Ascending aorta (tissue), 2 donors: ENCODE measurements at regions not wholly inside any gene's neighbourhood (a gene's known extent, or its start where the extent isn't known, plus 50 kb on each side); places are given as distances from the start of the nearest gene placed in this dataset.

Experiments
- DNase-seq, 2 donors: peaks; one replicate each; pipeline ENCODE4 v3.0.0-alpha.2; 2019; ENCODE audit warnings: low spot score in 2 of 2
- H3K27ac ChIP-seq, 2 donors: fragments of 200-600 bp; sonication (generic); one replicate each; pipeline ENCODE4 v1.5.1; 2016 to 2017; ENCODE audit warnings: mild to moderate bottlenecking in 1 of 2
- H3K27me3 ChIP-seq: fragments of 200-600 bp; sonication (generic); one replicate; pipeline ENCODE4 v1.5.1; 2017
- H3K36me3 ChIP-seq, 2 donors: fragments of 200-600 bp; sonication (generic); one replicate each; pipeline ENCODE4 v1.5.1; 2016
- H3K4me1 ChIP-seq, 2 donors: fragments of 200-600 bp; sonication (generic); one replicate each; pipeline ENCODE4 v1.5.1; 2016 to 2017; ENCODE audit warnings: mild to moderate bottlenecking in 1 of 2
- H3K4me3 ChIP-seq, 2 donors: fragments of 200-600 bp; sonication (generic); one replicate each; pipeline ENCODE4 v1.5.1; 2016 to 2017; ENCODE audit warnings: mild to moderate bottlenecking in 1 of 2
- H3K9me3 ChIP-seq, 2 donors: fragments of 200-600 bp; sonication (generic); one replicate each; pipeline ENCODE4 v1.5.1; 2016
- intact Hi-C: fragments of 100-400 bp; cut with DNase I; formaldehyde crosslinking; loops from one replicate; pipeline ENCODE4 v1.15.1; 2023
- TF ChIP-seq, protein P1 (sequence below), 3 experiments: fragments of 200-600 bp in 2 of 3; fragments of 450-650 bp in 1 of 3; sonication (generic) in 2 of 3; IDR thresholded peaks; one replicate each; pipeline ENCODE4 v1.5.1; 2016 to 2019; ENCODE audit warnings: antibody characterized with exemption in 3 of 3, mild to moderate bottlenecking in 1 of 3, moderate library complexity in 1 of 3

DNA sequence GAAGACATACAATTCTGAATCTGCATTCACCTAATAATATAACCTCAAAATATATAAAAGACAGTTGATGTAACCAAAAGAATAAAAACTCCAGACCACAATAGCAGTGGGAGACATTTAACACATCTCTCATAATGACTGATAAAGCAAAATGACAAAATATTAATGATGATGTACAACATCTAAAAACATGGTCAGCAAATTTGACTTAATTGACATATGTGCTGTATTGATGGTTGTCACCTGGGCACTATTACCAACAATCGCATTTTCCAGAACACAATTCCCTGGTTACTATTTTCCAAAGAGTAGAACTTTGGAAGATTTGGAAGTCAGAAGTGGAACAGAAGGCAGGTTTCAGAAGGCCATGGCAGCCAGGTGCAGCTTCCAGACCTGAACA is 899.5 kb upstream of the CELF2 start:
- no peaks in the 10 kb centered on the region for H3K4me1 ChIP-seq
- TF ChIP-seq, protein P1, sequence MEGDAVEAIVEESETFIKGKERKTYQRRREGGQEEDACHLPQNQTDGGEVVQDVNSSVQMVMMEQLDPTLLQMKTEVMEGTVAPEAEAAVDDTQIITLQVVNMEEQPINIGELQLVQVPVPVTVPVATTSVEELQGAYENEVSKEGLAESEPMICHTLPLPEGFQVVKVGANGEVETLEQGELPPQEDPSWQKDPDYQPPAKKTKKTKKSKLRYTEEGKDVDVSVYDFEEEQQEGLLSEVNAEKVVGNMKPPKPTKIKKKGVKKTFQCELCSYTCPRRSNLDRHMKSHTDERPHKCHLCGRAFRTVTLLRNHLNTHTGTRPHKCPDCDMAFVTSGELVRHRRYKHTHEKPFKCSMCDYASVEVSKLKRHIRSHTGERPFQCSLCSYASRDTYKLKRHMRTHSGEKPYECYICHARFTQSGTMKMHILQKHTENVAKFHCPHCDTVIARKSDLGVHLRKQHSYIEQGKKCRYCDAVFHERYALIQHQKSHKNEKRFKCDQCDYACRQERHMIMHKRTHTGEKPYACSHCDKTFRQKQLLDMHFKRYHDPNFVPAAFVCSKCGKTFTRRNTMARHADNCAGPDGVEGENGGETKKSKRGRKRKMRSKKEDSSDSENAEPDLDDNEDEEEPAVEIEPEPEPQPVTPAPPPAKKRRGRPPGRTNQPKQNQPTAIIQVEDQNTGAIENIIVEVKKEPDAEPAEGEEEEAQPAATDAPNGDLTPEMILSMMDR (IDR thresholded peaks at IDR 0.05) = no peak
- H3K27me3 ChIP-seq = no peaks in the 10 kb centered on the region
- no peak overlapping the region for H3K27ac ChIP-seq
- intact Hi-C loops = no loop called here
- no peak overlapping the region for H3K4me3 ChIP-seq
- no peaks in the 10 kb centered on the region for H3K36me3 ChIP-seq
- DNase-seq = no peak
- no peaks in the 10 kb centered on the region for H3K9me3 ChIP-seq

DNA sequence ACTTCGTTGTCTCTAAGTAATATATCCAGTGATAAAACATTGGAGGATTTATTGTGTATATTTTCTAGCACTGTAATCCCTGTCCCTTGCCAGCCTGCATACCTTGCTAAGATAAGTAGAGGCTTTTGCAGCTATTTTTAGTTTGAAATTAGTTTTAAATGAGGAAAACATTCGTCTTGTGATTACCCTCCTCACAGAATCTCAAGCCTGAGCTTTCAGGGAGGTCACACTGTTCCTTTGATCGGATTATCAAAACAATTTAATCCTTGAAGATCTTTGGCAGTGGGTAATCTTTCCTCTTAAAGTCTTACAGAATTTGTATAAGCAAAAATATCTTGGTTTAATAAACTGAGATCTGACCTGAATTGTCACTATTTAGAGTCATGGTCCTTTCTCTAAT is 897.0 kb upstream of the CELF2 start:
- Histone ChIP-seq H3K36me3 (no peaks in the 10 kb centered on the region), H3K4me3 (no peak overlapping the region), H3K4me1 (no peaks in the 10 kb centered on the region), H3K27me3 (no peaks in the 10 kb centered on the region), H3K9me3 (no peaks in the 10 kb centered on the region), H3K27ac (no peak overlapping the region)
- intact Hi-C loops = no loop called here
- no peak for DNase-seq
- TF ChIP-seq, protein P1 (IDR thresholded peaks at IDR 0.05) = no peak

DNA sequence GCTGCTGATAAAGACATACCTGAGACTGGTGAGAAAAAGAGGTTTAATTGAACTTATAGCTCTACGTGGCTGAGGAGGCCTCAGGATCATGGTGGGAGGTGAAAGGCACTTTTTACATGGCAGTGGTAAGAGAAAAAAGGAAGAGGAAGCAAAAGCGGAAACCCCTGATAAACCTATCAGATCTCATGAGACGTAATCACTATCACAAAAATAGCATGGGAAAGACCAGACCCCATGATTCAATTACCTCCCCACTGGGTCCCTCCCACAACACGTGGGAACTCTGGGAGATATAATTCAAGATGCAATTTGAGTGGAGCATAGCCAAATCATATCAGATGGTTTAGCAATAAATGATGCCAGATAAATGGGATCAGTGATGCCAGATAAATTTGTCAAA is 892.0 kb upstream of the CELF2 start:
- H3K27ac ChIP-seq = no peak overlapping the region
- H3K9me3 ChIP-seq = no peaks in the 10 kb centered on the region
- no peaks in the 10 kb centered on the region for H3K27me3 ChIP-seq
- no peak overlapping the region for H3K4me3 ChIP-seq
- intact Hi-C loops = no loop called here
- H3K4me1 ChIP-seq = no peaks in the 10 kb centered on the region
- TF ChIP-seq, protein P1 (IDR thresholded peaks at IDR 0.05) = no peak
- H3K36me3 ChIP-seq = no peaks in the 10 kb centered on the region
- DNase-seq = no peak

GRCh38 chr10:10126218-10126617 is 891.5 kb upstream of the CELF2 start:
- TF ChIP-seq, protein P1 (IDR thresholded peaks at IDR 0.05) = no peak
- intact Hi-C loops = no loop called here
- DNase-seq = no peak

DNA sequence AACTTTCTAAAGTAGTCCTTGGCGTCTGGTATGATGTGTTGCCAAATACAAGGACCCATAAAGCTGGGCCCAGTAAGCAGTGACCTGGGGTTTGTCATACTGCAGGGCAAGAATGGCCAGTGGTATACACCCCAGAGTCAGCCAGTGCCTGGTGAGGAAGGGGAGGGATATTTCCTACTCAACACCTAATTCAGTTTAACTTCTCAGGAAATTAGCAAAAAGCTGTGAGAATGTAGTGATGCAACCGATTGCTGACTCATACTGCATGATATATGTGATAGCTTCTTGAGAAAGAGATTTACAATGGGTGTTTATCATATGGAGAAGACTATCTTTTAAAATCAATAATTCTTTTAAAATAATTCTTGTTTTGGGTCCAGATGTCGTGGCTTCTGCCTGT is 889.3 kb upstream of the CELF2 start:
- H3K27ac ChIP-seq = no peak overlapping the region

More at GRCh38 chr10:10126218-10126617, 891.5 kb upstream of the CELF2 start:
- H3K4me3 ChIP-seq = no peak overlapping the region
- H3K9me3 ChIP-seq = no peaks in the 10 kb centered on the region
- no peaks in the 10 kb centered on the region for H3K27me3 ChIP-seq
- no peak overlapping the region for H3K27ac ChIP-seq
- H3K4me1 ChIP-seq = no peaks in the 10 kb centered on the region
- no peaks in the 10 kb centered on the region for H3K36me3 ChIP-seq

More for the DNA sequence above, 889.3 kb upstream of the CELF2 start:
- intact Hi-C loops = no loop called here
- no peak for DNase-seq
- Histone ChIP-seq H3K9me3 (no peaks in the 10 kb centered on the region), H3K36me3 (no peaks in the 10 kb centered on the region), H3K27me3 (no peaks in the 10 kb centered on the region), H3K4me3 (no peak overlapping the region), H3K4me1 (no peaks in the 10 kb centered on the region)
- TF ChIP-seq, protein P1 (IDR thresholded peaks at IDR 0.05) = no peak
